Left ventricle myocardium inferior (tissue), 1 donor: ENCODE measurements at regions not wholly inside any gene's neighbourhood (a gene's known extent, or its start where the extent isn't known, plus 50 kb on each side); places are given as distances from the start of the nearest gene placed in this dataset.
"Not testable (repeated sequence)": the region's sequence is repeated elsewhere in the genome, so short reads cannot be mapped to it uniquely, and the experiment has no call there.

ENCODE experiments used
- DNase-seq: peaks from one replicate; pipeline ENCODE4 v3.0.0-alpha.2; 2020
- H3K27ac ChIP-seq: fragments of 200-600 bp; replicated peaks from 2 replicates; pipeline ENCODE4 v1.8.0; 2021
- H3K27me3 ChIP-seq: fragments of 200-600 bp; 2 replicates; pipeline ENCODE4 v1.8.0; 2021; ENCODE audit warnings: low read depth
- H3K36me3 ChIP-seq: fragments of 200-600 bp; 2 replicates; pipeline ENCODE4 v1.8.0; 2021
- H3K4me1 ChIP-seq: fragments of 200-600 bp; 2 replicates; pipeline ENCODE4 v1.8.0; 2021
- H3K4me3 ChIP-seq: fragments of 200-600 bp; 2 replicates; pipeline ENCODE4 v1.8.0; 2021; ENCODE audit warnings: mild to moderate bottlenecking, moderate library complexity
- H3K9me3 ChIP-seq: fragments of 200-600 bp; replicated peaks from 2 replicates; pipeline ENCODE4 v1.8.0; 2021
- intact Hi-C: fragments of 100-400 bp; cut with micrococcal nuclease; formaldehyde crosslinking; loops from one replicate; pipeline ENCODE4 v1.11.0; 2022
- TF ChIP-seq, protein P1 (sequence below): fragments of 200-600 bp; IDR thresholded peaks from 2 replicates; pipeline ENCODE4 v1.8.0; 2021; ENCODE audit warnings: antibody characterized with exemption, mild to moderate bottlenecking, borderline replicate concordance
- donor health status: DM: no; HTN: yes; CAD: no; lungs with severe emphysema.

DNA sequence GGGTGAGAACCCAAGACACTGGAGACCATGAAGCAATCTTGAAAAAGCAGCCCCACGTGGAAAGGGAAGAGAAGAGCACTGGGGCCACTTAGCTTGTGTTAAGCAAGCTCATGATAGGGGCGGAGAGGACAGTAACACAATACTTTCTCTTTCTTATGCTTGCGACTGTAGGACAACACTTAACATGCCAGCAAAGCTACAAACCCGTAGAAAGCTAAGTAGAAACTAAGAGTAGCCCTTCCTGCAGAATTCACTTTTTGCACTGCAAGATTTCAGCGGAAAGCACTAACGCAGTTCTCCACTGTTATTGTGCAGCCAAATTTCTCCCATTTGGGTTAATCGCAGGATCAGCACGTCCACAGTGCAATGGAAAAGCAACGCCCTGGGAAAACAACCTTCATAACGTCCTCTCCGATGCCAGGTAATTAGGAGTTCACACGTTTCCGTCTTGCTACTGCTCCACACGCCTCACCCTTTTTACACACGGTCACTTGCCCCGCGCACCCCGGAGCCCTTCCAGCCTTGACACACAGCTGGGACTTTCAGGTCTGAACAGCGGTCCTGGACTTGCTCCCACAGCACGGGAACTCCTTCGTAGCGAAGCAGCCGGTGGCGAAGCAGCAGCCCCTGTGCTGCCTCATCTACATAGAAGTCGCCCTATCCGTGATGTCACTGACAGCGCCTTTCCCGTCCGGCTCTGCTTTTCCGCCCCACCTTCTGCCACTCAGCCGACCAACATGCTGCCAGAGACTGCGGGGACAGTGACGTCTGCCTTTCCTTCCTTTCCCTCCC is 148.6 kb downstream of the PPIAL4G start:
- Histone ChIP-seq H3K9me3 (no peaks in the 10 kb centered on the region), H3K27ac (peak overlapping the region; percentile 83), H3K27me3 (peaks cover 24% of the 10 kb centered on the region), H3K4me1 (peaks cover 18% of the 10 kb centered on the region), H3K4me3 (peak overlapping the region; percentile 75), H3K36me3 (no peaks in the 10 kb centered on the region)
- peak; percentile 76 for DNase-seq
- intact Hi-C loops: no loop called here
- TF ChIP-seq, protein P1, sequence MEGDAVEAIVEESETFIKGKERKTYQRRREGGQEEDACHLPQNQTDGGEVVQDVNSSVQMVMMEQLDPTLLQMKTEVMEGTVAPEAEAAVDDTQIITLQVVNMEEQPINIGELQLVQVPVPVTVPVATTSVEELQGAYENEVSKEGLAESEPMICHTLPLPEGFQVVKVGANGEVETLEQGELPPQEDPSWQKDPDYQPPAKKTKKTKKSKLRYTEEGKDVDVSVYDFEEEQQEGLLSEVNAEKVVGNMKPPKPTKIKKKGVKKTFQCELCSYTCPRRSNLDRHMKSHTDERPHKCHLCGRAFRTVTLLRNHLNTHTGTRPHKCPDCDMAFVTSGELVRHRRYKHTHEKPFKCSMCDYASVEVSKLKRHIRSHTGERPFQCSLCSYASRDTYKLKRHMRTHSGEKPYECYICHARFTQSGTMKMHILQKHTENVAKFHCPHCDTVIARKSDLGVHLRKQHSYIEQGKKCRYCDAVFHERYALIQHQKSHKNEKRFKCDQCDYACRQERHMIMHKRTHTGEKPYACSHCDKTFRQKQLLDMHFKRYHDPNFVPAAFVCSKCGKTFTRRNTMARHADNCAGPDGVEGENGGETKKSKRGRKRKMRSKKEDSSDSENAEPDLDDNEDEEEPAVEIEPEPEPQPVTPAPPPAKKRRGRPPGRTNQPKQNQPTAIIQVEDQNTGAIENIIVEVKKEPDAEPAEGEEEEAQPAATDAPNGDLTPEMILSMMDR: no peak

DNA sequence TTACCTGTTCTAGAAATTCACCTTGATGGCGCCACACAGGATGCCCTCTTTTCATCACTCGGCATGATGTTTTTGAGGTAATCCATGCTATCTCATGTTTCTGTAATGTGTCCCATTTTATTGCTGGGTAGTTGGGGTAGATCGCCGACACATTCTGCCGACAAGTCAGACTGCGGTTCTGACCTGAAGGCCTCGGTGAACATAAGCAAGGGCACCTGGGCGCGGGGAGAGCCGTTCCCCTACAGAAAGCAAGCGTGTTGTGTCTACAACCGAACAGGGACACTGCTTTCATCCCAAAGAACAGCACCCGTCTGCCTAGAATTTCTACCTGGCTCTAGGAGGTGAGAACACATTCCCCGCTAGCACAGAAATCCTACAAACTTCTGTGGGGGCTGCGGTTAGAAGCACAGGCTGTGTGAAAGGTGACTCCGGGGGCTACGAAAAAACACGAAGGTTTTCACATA is 149.2 kb downstream of the PPIAL4G start:
- peak overlapping the region; percentile 83 for H3K27ac ChIP-seq
- H3K4me1 ChIP-seq: peaks cover 18% of the 10 kb centered on the region
- H3K27me3 ChIP-seq: peaks cover 30% of the 10 kb centered on the region
- intact Hi-C loops: no loop called here
- TF ChIP-seq, protein P1: no peak
- H3K9me3 ChIP-seq: no peaks in the 10 kb centered on the region
- H3K36me3 ChIP-seq: no peaks in the 10 kb centered on the region
- peak overlapping the region; percentile 75 for H3K4me3 ChIP-seq
- DNase-seq: no peak

- Histone ChIP-seq H3K36me3 (no peaks in the 10 kb centered on the region), H3K9me3 (no peaks in the 10 kb centered on the region), H3K4me1 (peaks cover 4% of the 10 kb centered on the region), H3K4me3 (peak overlapping the region; percentile 14), H3K27me3 (peaks cover 36% of the 10 kb centered on the region), H3K27ac (no peak overlapping the region)
- no peak for DNase-seq
- intact Hi-C loops: no loop called here
- TF ChIP-seq, protein P1: no peak
Observed at GRCh38 chr1:148328884-148329283, 154.2 kb downstream of the PPIAL4G start.

GRCh38 chr1:148325031-148325430 is 158.1 kb downstream of the PPIAL4G start:
- DNase-seq, H3K36me3 ChIP-seq, H3K27ac ChIP-seq, intact Hi-C loops, H3K9me3 ChIP-seq, H3K4me1 ChIP-seq, H3K4me3 ChIP-seq: not testable (repeated sequence)
- H3K27me3 ChIP-seq: peaks cover 42% of the 10 kb centered on the region

GRCh38 chr1:148324465-148324864 is 158.6 kb downstream of the PPIAL4G start:
- H3K4me3 ChIP-seq, H3K36me3 ChIP-seq, H3K4me1 ChIP-seq, intact Hi-C loops, DNase-seq, H3K9me3 ChIP-seq, H3K27ac ChIP-seq: not testable (repeated sequence)
- peaks cover 42% of the 10 kb centered on the region for H3K27me3 ChIP-seq

DNA sequence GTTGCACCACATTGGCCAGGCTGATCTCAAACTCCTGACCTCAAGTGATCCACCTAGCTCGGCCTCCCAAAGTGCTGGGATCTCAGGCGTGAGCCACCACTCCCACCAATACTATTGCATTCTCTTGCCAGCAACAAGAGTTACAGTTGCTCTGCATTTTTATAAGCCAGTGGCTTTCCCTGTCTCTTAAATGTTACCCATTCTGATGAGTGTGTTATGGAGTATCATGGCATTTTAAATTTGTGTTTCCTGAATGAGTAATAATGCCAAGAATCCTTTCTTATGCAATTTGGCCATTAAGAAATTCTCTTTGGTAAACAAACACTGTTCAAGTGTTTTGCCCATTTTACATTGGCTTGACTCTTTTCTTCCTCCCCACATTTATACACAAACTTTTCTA is 163.0 kb downstream of the PPIAL4G start:
- H3K36me3 ChIP-seq, H3K9me3 ChIP-seq, intact Hi-C loops, H3K27ac ChIP-seq, H3K4me3 ChIP-seq, DNase-seq: not testable (repeated sequence)
- peaks cover 74% of the 10 kb centered on the region for H3K27me3 ChIP-seq
- peaks cover 14% of the 10 kb centered on the region for H3K4me1 ChIP-seq

GRCh38 chr1:148318904-148319242 is 164.2 kb downstream of the PPIAL4G start:
- peak overlapping the region; percentile 52 for H3K4me3 ChIP-seq
- no peak for DNase-seq
- peaks cover 14% of the 10 kb centered on the region for H3K4me1 ChIP-seq
- intact Hi-C loops: no loop called here
- TF ChIP-seq, protein P1: no peak
- H3K9me3 ChIP-seq: no peaks in the 10 kb centered on the region
- H3K27me3 ChIP-seq: peaks cover 86% of the 10 kb centered on the region
- H3K27ac ChIP-seq: no peak overlapping the region
- H3K36me3 ChIP-seq: no peaks in the 10 kb centered on the region
